ENCODE measurements at regions not wholly inside any gene's neighbourhood (a gene's known extent, or its start where the extent isn't known, plus 50 kb on each side); places are given as distances from the start of the nearest gene placed in this dataset.

DNA sequence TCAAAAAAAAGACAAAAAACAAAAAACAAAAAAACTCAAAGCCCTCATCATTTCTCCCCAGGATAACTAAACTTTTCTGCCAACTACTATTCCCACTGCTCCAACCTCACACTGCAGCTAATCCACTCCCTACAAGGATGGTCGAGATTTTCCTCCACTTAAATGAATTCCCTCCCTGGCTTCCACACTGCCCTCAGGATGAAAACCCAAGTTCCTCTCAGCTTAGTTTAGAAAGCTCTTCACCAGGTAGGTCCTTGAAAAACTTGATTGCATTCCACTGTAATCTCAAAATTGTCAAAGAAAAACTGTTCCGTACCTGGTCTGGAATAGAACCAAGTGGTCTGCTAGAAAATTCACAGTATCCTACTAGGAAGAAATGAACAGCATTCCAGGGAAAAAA, 294.3 kb upstream of the KLF14 start:
- TF ChIP-seq, protein P1, sequence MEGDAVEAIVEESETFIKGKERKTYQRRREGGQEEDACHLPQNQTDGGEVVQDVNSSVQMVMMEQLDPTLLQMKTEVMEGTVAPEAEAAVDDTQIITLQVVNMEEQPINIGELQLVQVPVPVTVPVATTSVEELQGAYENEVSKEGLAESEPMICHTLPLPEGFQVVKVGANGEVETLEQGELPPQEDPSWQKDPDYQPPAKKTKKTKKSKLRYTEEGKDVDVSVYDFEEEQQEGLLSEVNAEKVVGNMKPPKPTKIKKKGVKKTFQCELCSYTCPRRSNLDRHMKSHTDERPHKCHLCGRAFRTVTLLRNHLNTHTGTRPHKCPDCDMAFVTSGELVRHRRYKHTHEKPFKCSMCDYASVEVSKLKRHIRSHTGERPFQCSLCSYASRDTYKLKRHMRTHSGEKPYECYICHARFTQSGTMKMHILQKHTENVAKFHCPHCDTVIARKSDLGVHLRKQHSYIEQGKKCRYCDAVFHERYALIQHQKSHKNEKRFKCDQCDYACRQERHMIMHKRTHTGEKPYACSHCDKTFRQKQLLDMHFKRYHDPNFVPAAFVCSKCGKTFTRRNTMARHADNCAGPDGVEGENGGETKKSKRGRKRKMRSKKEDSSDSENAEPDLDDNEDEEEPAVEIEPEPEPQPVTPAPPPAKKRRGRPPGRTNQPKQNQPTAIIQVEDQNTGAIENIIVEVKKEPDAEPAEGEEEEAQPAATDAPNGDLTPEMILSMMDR (IDR thresholded peaks at IDR 0.05; ENCODE audit: borderline replicate concordance, extremely low read depth, low read length, poor library complexity, severe bottlenecking), result no peak
- TF ChIP-seq EZH2 (IDR thresholded peaks at IDR 0.05; ENCODE audit: borderline replicate concordance, low read depth, low read length, severe bottlenecking), result no peak
